D341Med (cell line): ENCODE measurements at regions not wholly inside any gene's neighbourhood (a gene's known extent, or its start where the extent isn't known, plus 50 kb on each side); places are given as distances from the start of the nearest gene placed in this dataset.
A peak's percentile ranks its signal among the peaks of the same experiment; 100 is the strongest.

Experiments
- DNase-seq: peaks from one replicate; pipeline ENCODE4 v3.0.0; 2012; ENCODE audit warnings: low spot score

DNA sequence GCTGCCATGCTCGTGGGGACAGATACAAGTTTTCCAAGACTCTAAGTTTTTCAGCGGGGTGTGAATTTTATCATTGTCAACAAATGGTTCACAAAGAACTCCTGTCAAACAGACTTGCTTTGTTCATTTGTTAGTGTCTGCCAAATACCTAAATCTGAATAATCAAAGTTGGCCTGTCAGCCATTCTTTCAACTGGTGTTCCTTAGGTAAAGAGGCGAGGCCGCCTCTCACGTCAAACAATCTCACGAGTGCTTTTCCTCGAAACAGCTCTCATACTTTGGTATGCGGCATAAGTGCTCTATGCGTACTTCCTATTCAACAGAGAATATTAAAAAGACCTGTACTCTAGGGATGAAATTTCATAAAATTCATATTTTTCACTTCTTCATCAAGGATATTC lies 51.4 kb upstream of the KANK4 start:
- no peak for DNase-seq

DNA sequence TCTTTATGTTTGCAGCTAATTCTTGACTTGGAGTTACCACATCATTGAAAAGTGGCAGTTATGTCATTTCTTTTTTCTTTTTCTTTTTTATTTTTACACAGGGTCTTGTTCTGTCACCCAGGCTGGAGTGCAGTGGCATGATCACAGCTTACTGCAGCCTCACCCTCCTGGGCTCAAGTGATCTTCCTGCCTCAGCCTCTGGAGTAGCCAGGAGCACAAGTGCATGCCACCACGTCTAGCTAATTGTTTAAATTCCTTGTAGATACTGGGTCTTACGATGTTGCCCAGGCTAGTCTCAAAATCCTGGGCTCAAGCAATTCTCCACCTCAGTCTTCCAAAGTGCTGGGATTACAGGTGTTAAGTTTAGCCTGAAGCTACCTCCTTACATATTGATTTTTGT lies 52.1 kb upstream of the KANK4 start:
- DNase-seq: no peak

DNA sequence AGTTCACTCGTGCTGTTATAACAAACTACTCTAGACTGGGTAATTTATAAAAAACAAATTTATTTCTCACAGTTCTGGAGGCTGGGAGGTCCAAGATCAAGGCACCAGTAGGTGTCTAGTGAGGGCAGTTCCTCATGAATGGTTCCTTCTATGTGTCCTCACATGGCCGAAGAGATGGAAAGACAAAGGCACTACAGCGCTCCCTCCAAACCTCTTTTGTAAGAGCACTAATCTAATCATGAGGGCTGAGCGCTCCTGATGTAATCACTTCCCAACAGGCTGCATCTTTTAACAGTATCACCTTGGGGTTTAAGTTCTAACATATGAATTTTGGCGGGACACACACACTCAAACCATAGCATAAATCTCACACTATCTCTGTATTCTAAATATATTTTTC lies 54.0 kb upstream of the KANK4 start:
- DNase-seq: no peak

DNA sequence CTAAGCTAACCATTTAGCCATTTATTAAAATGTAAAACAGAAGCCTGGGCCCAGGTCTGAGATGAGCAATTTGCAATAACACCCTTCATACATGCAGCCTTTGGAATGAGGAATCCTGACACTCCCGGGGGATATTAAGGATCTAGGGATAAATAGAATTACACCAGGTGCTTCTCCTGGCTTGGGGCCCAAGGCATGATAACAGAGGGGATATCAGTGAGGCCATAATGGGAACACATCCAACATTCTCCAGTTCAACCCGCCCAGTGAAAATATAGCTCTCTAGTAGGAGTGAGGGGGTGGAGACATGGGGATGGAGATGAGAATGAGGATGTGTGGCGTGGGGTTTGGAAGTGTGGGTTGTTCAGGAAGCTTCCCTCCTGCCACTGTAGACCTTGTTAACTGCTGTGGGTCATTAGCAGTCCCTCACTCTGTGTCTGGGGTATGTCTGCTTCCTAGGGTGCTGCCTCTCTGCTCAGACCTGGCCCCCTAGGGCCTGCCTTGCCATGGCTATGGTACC lies 57.9 kb upstream of the KANK4 start:
- DNase-seq: peak; percentile 66

DNA sequence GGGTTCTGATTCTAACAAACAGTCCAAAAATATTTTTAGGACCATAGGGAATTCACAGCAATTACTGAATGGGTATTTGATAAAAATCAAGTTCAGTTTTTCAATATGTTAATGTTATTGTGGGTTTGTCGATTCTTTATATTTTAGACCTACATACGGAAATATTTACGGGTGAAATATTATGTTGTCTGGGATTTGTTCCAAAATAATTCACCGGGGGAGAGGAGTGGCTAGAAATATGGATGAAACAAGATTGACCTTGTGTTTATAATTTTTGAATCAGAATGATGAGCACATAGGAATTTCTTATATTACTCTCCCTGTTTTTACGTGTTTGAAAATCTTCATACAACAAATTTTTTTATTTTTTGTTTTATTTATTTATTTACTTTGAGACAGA lies 56.7 kb upstream of the USP1 start:
- DNase-seq: no peak

DNA sequence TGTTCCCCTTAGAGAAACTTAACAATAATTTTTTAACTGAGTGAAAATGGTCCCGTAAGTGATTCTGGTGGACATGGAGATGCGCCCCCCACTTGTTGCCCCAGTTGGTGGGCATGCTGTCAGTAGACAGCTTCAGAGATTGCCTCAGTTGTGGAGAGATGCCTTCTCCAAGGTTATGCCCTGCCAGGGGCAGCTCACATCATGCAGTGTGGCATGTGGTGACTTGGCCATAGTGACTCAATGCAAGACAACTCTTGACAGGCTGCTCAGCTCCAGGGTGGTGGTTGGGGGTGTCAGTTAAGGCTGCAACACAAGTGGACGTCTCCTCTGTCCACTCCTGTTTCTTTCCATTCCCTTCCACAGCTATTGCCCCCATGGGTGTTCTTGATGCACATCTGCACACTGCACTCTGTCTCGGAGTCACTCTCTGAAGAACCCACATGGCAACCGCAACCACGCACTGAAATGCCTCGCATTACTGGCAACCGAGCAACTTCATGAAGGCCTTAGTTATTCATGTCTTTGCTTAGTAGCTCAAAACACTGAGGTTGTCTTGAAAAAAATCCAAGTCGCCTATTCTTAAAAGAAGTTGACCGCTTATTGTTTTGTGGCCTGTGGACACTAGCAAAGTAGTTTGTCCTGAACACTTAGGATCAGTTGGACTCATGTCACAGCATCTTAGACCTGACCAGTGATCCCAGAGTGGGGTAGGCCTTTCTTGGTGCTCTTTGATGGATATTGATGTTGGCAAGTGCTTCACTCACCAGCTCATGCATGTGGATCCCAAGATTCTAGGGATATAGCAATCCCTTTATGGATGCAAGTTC lies 54.8 kb upstream of the USP1 start:
- DNase-seq: no peak

DNA sequence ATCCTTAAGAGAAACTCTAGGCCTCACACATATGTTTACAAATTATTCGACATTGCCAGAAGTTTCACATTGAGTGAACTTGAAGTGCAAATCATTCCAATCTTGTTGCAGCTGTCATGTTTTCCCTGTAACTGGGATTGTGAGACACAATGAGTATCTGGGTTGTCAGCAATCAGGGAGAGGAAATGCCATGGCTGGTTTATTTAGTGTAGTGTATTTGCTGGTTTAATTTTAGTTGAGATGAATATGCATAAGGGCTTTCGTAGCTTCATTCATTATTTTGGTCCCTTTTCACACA lies 54.2 kb upstream of the USP1 start:
- no peak for DNase-seq

DNA sequence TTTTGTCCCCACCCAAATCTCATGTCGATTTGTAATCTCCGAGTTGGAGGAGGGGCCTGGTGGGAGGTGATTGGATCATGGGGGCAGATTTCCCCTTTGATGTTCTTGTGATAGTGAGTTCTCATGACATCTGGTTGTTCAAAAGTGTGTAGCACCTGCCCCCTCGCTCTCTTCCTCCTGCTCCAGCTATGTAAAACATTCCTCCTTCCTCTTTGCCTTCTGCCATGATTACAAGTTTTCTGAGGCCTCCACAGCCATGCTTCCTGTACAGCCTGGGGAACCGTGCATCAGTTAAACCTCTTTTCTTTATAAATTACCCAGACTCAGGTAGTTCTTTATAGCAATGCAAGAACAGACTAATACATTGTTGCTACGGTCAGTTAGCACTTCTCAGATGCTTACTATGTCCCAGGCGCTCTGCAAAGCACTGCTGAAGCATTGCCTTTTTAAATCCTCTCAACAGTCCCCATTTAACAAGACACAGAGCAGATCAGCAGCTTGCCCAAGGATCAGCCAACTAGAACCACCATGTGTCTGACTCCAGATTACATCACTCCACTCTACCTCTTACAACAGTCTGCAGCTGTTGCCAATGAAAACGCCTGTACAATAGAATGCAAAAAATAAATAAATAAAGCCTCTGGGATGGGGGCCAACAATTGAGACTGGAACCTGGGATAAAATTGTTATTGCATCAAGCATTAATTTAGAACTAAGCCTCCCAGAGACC lies 52.4 kb upstream of the USP1 start:
- DNase-seq: peak; percentile 80

DNA sequence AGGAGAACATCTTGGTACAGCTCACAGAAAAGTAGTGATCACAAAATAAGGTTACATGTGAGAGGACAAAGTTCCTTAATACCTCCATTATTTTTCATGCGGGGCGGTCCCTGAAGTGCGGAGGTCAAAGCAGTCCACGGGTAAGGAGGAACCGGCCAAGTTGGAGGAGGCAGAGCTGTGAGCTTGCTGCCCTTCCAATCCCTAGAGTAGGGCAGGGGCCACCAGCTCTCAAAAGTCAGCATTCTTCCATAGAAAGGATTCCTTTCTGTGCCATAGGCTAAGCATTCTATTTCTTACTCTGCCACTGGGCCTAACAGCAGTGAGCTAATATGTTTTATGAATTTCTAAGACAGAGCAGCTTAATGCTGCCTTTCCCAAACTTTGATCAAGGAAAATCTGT lies 50.9 kb upstream of the USP1 start:
- DNase-seq: no peak

DNA sequence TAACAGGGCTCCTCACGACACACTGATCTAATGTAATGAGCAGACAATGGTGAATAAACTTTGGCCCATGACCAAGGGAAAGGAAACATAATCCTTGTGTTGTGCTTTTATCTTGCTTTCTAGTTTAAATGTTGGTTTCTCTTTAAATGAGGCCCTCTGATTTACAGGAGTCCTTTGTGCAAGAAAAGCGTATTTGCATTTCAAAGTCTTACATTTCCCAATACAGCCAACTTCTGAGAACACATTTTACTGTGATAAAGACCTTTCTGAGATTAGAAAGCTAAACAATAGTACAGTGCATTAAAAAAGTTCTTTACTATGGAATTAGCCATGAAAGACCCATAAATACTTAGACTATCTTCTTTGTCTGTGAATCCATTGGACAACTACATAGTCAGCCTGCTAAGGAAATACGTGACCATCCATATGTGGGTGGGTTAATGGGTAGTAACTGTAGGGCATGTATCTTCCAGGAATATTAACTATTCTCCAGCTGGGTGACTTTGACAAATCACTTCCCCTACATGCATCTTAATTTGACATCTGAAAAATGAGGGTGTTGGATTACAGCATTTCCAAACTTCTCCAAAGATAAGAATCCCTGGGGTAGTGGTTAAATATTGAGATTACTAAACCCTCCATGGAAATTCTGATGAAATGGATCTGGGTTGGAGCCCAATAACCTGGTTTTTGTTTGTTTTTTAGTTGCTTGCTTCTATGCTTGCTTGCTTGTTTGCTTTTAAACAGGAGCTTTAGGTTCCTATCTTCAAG lies 50.3 kb upstream of the USP1 start:
- no peak for DNase-seq
